GM18861 (cell line): ENCODE measurements at regions not wholly inside any gene's neighbourhood (a gene's known extent, or its start where the extent isn't known, plus 50 kb on each side); places are given as distances from the start of the nearest gene placed in this dataset.
"Not testable (repeated sequence)": the region's sequence is repeated elsewhere in the genome, so short reads cannot be mapped to it uniquely, and the experiment has no call there.

Source experiments
- ATAC-seq: cut with Tn5 transposase; IDR thresholded peaks from one replicate; pipeline ENCODE4 v1.9.1; 2021; ENCODE audit not compliant: unreplicated experiment

DNA sequence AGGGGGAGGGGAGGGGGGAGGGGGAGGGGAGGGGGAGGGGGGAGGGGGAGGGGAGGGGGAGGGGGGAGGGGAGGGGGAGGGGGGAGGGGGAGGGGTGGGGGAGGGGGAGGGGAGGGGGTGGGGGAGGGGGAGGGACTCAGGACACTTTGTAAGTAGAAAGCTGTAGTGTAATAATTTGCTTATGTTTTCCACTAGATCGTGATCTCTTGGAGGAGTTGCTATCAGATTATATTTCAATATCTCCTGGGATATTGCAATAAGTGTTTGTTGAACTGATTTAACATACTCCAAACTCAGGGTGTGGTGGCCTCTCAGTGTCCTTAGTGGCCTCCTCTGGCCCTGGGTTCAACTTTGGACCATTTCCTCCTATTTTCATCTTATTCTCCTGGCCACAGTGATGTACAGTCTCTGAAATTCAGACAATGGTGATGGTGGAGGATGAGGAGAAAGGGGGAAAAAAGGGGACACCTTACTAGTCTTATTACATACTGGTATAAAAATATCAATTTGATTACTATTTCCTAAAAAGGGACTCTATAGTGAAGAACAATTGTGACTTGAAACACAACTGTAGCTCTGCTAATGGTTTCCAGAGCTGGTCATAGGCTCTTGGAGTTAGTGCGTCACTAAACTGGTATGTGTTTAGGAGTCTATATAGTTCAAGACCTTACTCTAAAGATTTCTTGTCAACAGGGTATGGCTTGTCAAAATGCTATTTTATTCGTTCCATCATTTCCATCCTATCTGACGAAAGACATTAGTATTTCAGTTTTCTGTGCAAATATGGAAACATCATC, 89.6 kb downstream of the DDX1 start:
- ATAC-seq, result no peak

DNA sequence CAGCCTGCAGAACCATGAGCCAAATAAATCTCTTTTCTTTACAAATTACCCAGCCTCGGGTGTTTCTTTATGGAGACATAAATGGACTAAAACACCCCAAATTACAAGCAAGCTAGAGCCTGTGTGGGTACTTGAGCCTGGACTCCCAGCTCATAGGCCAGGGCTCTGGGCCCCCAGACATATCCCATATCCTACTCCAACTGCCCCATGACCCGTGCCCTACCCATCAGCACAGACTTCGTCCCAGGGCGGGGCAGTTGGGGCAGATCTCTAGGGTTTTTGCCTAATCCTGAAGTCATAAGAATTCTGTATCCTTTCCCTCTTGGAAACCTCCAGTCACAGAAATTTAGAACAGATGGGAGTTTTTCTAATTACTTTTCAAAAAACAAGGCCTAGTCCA, 90.7 kb downstream of the DDX1 start:
- ATAC-seq, result no peak

DNA sequence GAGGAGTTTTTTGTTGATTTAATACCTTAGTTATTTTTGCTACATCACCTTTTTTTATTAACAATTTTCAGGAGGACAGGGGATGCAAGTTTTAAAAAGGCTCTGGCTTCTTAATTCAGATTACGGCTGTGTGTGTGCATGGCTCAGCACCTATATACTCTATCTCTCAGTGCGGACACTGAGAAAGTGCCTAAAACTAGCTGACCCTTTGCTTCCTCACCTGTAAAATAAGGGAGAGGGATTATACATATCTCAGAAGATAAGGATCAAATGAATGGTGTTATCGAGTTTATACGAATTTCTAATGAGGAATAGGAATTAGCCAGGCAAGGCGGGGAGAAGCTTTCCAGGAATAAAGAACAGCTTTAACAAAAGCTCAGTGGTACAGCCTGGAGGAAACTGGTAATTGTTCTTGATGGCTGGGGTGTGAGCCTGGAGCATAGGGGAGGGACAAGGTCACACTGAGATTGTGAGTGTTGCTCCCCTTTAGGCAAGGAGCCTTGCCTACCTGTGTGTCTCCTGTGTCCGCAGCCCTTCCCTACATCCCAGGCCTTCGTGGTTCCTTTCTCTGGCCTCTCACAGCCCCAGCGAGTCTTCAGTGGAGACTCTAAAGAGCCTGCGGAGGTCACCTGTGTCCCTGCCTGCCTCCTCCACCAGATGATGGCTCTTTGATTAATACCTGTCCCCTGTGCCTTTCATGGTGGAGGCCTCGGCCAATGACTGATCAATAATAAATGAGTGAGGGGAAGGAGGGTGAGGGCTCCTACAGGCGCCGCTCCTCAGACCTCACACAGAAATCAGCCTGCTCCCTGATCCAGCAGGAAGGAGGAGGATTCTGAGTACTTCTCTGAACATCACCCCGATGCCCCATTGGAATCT, 92.7 kb downstream of the DDX1 start:
- no peak for ATAC-seq

DNA sequence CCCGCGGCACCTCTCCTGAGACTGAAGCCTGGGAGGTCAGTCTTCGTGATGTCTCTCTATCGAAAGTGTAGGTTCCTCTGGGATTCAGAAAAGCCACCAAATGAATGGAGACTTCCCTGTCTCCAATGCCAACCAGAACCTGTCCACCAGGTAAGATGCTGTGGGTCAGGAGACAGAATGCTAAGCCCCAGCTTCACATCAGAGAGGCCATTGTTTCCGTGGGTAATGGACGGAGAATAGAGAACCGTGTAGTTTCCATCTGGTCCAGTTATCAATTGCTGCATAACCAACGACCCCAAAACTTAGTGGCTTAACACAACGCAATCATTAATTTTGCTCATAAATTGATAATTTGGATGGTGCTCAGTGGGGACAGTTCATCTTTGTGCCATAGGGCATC, 93.5 kb downstream of the DDX1 start:
- ATAC-seq, result no peak

DNA sequence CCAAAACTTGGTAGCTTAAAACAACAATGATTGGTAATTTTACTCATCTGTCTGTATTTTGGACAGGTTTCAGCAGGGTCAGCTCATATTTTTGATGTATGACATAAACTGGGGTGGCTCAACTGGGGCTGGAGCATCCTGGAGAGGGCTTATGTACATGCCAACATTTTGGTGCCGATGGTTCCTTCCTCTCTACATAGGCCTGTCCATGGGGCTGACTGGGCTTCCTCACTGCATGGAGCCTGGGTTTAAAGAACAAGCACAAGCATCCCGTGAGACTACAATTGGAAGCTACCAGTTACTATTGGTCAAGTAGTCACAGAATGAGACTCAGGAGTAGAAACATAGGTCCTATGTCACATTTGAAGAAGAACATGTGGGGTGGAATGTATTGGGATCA, 95.0 kb downstream of the DDX1 start:
- no peak for ATAC-seq

DNA sequence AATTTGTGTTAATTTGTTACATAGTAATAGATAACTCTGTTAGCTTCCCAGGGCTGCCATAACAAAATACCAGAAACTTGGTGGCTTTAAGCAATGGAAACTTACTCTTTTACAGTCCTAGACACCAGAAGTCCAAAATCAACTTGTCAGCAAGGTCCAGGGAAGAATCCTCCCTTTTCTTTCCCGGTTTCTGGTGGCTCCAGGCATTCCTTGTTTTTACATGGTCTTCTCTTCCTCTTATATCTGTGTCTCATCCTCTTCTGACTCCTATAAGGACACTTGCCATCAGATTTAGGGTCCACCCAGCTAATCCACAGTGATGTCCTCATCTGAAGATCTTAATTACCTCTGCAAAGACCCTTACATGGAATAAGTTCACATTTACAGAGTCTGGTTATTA, 95.6 kb downstream of the DDX1 start:
- no peak for ATAC-seq

DNA sequence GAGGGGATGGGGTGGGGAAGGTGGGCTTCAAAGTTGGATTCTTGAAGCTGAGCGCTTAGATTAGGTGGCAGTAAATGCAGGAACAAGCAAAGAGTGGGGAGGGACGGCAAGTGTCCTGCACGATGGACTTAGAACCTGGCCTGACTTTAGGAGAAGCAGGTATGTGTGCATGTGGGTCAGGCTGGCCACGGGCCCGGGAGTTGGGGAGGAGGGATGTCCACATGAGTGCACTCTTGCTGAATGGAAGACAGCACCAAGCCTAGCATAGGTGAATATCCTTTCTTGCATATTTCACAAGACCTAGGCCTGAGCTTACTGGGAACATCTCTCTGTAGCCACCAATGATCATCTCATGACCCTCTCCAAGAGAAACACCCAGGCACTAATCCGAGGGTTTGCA, 96.1 kb downstream of the DDX1 start:
- no peak for ATAC-seq

DNA sequence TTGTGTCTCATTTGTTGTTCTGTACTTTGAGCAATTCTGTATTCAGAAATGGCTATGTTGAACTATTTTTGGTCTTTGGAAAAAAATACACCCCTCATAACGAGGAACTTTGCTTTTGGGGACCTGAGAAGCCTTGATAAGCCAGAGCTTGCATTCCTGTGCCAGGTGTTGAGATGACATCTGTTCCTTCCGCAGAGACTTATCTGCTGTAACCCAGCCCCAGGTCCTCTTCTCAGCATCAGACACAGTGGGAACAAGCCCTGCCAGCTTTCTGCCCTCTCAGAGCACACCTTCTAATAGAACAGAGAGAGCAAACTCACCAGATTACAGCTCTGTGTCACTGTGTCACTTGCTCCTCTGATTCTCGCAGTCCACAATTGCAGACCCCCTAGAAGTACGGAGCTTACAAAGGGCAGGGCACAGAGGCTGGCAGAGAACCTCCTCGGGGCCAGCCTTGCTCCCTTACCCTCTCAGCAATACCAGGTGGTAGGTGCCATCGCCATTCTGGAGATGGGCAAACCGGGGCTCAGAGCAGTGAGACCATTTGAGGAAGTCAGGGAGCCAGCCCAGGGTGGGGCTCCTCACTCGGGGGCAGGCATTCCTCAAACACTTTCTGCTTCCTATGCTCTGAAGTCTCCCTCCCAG, 97.4 kb downstream of the DDX1 start:
- ATAC-seq, result no peak

DNA sequence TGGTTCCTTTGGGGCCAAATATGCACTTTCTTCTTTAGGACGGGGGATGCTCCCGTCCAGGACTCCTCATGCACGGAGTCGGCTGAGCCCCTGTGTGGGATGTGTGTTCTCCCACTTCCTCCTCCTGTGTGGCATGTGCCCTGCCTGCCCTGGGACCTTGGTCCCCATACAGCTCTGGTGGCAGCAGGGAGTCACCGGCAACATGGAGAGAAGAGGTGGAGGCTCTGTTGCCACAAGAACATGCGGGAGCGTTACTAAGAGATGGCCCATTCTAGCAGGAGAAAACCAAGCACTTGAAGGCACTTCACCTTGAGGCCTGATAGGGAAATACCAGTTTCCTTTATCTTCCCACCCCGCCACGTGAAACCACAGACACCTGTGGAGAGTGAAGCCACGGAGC, 98.0 kb downstream of the DDX1 start:
- no peak for ATAC-seq

DNA sequence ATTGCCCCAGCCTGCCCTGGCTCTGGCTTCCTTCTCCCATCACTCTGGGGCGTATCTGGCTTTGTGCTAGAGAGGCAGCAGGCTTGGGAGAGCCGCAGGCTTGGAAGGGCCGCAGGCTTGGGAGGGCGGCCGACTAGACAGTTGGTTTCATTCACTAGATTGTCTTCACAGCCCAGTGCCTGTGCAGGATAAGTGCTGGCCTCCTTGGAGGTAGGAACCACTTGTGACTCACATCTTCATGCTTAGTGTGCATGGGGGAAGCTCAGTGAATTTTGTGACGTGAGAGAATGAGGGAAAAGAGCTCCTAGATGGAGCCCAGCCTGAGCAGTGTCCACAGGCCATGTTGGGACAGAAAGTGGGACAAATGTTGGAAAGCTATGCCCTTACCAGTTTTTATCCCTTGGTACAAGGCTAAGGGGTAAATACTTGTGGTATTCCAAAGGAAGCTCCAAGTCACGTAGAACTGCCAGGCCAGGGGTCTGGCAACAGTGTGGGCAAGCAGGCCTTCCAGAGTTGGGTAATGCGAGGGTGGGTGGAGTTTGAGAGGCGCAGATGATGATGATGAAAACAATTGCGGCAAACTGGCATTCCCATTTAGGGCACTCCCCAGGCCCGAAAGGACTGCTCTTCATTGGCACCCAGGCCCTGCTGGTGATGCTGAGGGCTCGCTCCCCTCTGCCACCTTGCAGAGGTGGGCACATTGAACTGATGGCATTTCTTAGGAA, 100.1 kb downstream of the DDX1 start:
- ATAC-seq, result no peak

DNA sequence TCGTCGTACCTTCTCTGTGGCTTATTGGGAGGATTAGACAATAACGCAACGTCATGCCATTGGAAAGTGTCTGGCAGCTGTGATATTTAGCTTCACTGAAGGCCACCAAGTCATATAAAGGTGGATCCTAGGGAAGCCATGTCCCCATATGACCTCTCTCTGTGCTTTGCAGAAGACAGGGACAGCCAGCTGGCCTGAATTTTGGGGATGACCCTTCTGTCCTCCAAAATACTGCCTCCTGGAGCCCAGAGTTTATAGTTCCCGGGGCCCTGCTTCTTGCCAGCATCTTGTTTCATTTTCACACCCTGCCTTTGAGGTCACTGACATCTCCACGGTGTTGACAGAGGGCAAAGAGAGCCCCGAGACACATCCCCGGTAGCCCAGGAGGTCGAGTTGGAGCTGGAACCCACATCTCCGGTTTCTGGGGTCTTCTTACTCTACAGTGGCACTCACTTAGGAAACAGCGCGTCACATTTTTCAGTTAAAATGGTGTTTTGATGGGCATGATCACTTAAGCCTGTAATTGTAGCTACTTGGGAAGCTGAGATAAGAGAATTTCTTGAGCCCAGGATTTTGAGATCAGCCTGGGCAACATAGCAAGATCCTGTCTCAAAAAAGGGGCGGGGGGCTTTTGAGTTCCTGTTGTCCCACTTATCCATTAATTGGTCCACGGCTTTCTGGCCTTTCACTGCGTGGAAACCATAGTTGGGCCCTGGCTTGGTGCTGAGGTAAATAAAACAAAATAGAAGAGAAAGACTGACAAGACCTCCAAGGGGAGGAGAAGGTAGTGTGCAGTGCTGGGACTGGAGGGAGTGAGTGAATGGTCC, 101.1 kb downstream of the DDX1 start:
- no peak for ATAC-seq

DNA sequence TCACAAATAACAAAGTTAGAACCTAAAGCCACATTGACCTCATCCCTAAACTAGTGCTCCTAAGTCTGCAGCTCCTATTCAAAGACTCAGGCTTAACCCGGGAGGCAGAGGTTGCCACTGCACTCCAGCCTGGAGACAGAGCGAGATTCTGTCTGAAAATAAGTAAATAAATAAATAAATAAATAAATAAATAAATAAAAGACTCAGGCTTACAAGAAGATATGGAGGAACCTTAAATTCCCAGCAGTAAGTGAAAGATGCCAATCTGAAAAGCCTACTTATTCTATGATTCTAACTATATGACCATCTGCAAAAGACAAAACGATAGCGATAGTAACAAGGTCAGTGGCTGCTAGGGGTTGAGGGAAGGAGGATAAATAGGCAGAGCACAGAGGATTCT, 101.7 kb downstream of the DDX1 start:
- ATAC-seq, result no peak

DNA sequence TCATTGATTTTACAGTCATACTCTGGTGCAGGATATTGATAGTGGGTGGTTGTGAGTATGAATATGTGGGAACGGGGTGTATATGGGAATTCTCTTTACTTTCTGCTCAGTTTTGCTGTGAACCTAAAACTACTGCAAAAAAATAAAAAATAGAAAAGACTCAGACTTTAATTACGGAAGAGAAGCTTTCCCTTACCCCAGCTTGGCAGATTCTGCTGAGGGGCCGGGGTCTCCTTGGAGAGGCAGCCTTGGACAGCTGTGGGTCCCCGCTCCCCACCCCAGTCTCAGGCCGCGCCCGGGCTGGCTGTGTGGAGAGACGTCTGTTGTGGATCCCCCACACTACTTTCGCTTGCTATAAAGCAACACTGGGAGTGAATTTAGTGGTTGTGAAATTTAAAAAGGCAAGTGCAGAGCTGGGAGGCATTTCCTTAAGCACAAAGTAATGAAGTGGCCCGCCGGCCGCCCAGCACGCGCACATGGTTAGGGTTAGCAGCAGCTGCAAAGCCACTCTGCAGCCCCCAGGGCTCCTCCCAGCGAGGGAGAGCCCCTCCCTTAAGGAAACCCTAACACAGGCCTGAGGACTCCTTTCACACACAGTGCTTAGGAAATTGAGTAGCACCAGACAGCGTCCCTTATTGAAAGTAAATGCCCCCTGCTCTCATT, 102.4 kb downstream of the DDX1 start:
- ATAC-seq, result no peak

DNA sequence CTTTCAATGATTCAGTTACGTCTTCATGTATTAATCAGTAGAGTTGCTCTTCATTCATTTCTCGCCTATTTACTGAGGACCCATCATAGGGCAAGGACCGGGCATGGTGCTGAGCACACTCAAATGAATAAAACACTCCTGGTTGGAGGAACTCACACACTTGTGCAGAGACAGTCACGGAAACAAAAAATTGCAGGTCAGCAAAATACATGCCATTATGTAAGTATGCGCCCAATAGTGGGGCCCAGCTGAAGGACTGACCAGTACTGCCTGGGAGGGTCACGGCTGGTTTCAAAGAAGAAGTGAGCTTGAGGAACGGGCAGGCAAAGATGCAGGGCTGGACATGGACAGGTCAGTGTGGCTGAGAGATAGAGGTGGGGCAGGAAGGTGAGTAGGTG, 102.9 kb downstream of the DDX1 start:
- ATAC-seq, result no peak

DNA sequence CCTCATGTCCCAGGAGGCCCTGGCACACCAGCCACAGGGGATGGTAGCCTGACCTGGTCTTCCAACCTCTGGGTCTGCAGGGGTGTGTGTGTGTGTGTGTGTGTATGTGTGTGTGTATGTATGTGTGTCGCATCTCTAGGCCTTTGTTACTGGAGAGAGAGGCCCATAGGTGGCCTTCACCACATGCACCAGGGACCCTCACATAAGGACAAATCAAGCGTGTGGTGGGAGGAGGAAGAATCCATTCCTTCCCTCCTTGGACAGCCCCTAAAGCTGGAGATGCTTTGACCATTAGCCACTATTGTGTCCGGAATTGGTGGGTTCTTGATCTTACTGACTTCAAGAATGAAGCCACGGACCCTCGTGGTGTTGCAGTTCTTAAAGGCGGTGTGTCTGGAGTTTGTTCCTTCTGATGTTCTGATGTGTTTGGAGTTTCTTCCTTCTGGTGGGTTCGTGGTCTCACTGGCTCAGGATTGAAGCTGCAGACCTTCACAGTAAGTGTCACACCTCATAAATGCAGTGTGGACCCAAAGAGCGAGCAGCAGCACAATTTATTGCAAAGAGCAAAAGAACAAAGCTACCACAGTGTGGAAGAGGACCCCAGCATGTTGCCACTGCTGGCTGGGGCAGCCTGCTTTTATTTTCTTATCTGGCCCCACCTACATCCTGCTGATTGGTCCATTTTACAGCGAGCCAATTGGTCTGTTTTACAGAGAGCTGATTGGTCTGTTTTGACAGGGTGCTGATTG, 104.1 kb downstream of the DDX1 start:
- ATAC-seq, result no peak

DNA sequence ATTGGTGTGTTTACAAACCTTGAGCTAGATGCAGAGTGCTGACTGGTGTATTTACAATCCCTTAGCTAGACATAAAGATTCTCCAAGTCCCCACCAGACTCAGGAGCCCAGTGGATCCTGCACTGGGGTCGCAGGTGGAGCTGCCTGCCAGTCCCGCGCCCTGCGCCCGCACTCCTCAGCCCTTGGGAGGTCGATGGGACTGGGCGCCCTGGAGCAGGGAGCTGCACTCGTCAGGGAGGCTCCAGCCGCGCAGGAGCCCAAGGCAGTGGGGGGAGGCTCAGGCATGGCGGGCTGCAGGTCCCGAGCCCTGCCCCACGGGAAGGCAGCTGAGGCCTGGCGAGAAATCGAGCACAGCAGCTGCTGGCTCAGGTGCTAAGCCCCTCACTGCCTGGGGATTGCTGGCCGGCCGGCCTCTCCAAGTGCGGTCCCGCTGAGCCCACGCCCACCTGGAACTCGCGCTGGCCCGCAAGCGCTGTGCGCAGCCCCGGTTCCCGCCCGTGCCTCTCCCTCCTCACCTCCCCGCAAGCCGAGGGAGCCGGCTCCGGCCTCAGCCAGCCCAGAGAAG, 105.0 kb downstream of the DDX1 start:
- ATAC-seq, result not testable (repeated sequence)

DNA sequence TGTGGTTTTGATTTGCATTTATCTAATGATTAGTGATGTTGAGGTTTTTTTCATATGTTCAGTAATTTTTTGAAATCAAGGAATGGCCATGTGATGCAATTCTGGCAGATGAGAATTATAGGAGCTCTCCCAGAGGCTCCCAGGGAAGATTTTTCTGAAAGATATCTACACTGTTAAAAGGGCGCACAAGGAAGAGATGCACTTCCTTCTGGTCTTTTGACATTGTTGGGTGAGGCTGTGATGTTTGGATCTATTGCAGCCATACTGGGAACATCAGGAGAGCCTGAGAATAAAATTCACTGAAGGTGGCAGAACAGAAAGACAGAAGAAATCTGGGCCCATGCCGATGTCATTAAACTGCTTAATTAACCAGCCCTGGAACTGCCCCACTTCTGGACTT, 108.5 kb downstream of the DDX1 start:
- ATAC-seq, result no peak

DNA sequence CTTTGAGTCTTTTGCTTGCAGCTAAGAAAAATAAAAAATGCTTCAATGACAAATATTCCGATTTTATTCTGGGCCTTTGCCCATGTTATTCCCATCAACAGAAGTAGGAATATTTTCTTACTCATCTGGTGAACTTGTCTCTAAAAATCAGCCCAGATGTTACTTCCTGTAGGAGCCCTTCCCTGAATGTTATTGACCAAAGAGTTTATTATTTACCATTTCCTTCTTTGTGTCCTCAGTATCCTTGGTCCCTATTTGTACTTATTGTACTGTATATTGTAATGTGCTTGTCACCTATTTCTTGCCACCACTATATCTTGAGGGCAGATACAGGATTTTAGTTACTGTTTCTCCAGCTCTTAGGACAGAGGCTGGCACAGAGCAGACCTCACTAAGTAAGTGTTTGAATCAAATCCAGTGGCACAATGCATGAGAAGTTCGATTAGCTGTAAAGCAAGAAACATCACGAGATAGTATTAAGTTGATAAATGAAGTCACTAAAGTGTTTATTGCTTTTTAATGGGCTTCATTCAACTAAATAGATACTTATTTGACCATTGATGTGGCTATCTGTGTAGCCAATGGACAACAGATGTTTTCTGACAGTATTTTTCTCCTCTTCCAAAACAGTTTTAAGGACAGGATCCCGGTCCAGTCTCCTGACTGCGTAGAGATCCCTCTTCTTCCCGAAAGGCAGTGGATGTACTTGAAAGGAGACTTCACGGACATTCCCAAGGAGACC, 109.1 kb downstream of the DDX1 start:
- no peak for ATAC-seq
